ENCODE measurements at regions not wholly inside any gene's neighbourhood (a gene's known extent, or its start where the extent isn't known, plus 50 kb on each side); places are given as distances from the start of the nearest gene placed in this dataset.

GRCh38 chr12:115194857-115195256 is 510.9 kb upstream of the TBX3 start:
- Histone ChIP-seq H3K4me2 (no peak overlapping the region), H3K9ac (no peak overlapping the region), H3K27me3 (ENCODE audit: insufficient read depth) (no peaks in the 10 kb centered on the region), H3K36me3 (replicated peaks in 1 of 2; ENCODE audit: control insufficient read depth in 1 of 2, insufficient read depth in 2 of 2, low read length in 1 of 2) (no peaks in the 10 kb centered on the region), H3K9me2 (no peaks in the 10 kb centered on the region), H3K4me1 (ENCODE audit: control insufficient read depth in 1 of 2, insufficient read depth in 2 of 2, low read depth in 1 of 2, low read length in 1 of 2) (peaks cover 0 to 2% of the 10 kb centered on the region in 2 experiments; a peak in 2 of 4 replicates), H3K27ac (ENCODE audit: low read depth in 2 of 2, low read length in 1 of 2) (no peak overlapping the region), H2AFZ (ENCODE audit: low read depth) (no peak overlapping the region), H4K20me1 (ENCODE audit: insufficient read depth) (no peaks in the 10 kb centered on the region), H3K4me3 (ENCODE audit: low read depth in 2 of 2, low read length in 1 of 2) (no peak overlapping the region), H3K79me2 (ENCODE audit: insufficient read depth) (no peaks in the 10 kb centered on the region), H3K9me3 (no peaks in the 10 kb centered on the region), H3F3A (replicated peaks; ENCODE audit: insufficient read depth) (no peaks in the 10 kb centered on the region)
- TF ChIP-seq FOXJ3 (CRISPR knock-in tag; IDR thresholded peaks at IDR 0.05) (no peak), RAD21 (IDR thresholded peaks at IDR 0.05; ENCODE audit: low read length) (no peak), NFIC (IDR thresholded peaks at IDR 0.05; ENCODE audit: borderline replicate concordance) (no peak), EP300 (IDR thresholded peaks at IDR 0.05; ENCODE audit: borderline replicate concordance in 1 of 2, low read depth in 1 of 2, low read length in 1 of 2) (no peak), ZBTB33 (IDR thresholded peaks at IDR 0.05; ENCODE audit: borderline replicate concordance, low read depth) (no peak), REST (IDR thresholded peaks at IDR 0.05; ENCODE audit: low read depth, low read length) (no peak), GABPA (IDR thresholded peaks at IDR 0.05; ENCODE audit: low read depth) (no peak), RFX5 (IDR thresholded peaks at IDR 0.05; ENCODE audit: low read length) (no peak), SMC3 (IDR thresholded peaks at IDR 0.05; ENCODE audit: low read depth, low read length) (no peak), FOSL2 (IDR thresholded peaks at IDR 0.05; ENCODE audit: borderline replicate concordance, low read depth) (no peak), TCF12 (IDR thresholded peaks at IDR 0.05) (no peak), RCOR1 (IDR thresholded peaks at IDR 0.05; ENCODE audit: low read length) (no peak), GATA2 (CRISPR knock-in tag; IDR thresholded peaks at IDR 0.05) (no peak), NRF1 (IDR thresholded peaks at IDR 0.05; ENCODE audit: low read depth, low read length) (no peak), YY1 (IDR thresholded peaks at IDR 0.05; ENCODE audit: low read depth) (no peak), MEF2A (IDR thresholded peaks at IDR 0.05; ENCODE audit: borderline replicate concordance, low read depth) (no peak), ELF1 (IDR thresholded peaks at IDR 0.05) (no peak)
- TF ChIP-seq, protein P1, sequence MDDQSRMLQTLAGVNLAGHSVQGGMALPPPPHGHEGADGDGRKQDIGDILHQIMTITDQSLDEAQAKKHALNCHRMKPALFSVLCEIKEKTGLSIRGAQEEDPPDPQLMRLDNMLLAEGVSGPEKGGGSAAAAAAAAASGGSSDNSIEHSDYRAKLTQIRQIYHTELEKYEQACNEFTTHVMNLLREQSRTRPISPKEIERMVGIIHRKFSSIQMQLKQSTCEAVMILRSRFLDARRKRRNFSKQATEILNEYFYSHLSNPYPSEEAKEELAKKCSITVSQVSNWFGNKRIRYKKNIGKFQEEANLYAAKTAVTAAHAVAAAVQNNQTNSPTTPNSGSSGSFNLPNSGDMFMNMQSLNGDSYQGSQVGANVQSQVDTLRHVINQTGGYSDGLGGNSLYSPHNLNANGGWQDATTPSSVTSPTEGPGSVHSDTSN (IDR thresholded peaks at IDR 0.05), result no peak
- TF ChIP-seq, protein P2, sequence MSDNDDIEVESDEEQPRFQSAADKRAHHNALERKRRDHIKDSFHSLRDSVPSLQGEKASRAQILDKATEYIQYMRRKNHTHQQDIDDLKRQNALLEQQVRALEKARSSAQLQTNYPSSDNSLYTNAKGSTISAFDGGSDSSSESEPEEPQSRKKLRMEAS (IDR thresholded peaks at IDR 0.05; ENCODE audit: low read depth), result no peak
- TF ChIP-seq, protein P3, sequence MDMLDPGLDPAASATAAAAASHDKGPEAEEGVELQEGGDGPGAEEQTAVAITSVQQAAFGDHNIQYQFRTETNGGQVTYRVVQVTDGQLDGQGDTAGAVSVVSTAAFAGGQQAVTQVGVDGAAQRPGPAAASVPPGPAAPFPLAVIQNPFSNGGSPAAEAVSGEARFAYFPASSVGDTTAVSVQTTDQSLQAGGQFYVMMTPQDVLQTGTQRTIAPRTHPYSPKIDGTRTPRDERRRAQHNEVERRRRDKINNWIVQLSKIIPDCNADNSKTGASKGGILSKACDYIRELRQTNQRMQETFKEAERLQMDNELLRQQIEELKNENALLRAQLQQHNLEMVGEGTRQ (IDR thresholded peaks at IDR 0.05; ENCODE audit: borderline replicate concordance, low read depth, low read length), result no peak
- DNase-seq, result no peak
- 50% methylated on average over 1 of the region's 1 CpG for WGBS (ENCODE audit: low lambda C conversion rate)
- ChIA-PET CTCF (interaction anchor here (0.9 kb wide), 1 partner anchor 14 kb away, joined by 3 read pairs; no protein-coding TSS in a partner anchor), POLR2A (no interaction called here)

Measured in SK-N-SH (cell line).